ENCODE measurements at regions not wholly inside any gene's neighbourhood (a gene's known extent, or its start where the extent isn't known, plus 50 kb on each side); places are given as distances from the start of the nearest gene placed in this dataset.

DNA sequence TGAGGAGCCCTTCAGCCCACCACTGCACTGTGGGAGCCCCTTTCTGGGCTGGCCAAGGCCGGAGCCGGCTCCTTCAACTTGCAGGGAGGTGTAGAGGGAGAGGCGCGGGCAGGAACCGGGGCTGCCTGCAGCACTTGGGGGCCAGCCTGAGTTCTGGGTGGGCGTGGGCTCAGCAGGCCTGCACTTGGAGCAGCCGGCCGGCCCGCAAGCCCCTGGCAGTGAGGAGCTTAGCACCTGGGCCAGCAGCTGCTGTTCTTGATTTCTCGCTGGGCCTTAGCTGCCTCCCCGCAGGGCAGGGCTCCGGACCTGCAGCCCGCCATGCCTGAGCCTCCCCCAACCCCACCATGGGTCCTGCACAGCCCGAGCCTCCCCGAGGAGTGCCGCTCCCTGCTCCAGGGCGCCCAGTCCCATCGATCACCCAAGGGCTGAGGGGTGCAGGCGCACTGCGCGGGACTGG, 101.7 kb upstream of the ADGRB3 start (continued):
- TF ChIP-seq TBP (IDR thresholded peaks at IDR 0.05; ENCODE audit: low read depth, low read length) (no peak), FOSL1 (IDR thresholded peaks at IDR 0.05; ENCODE audit: insufficient read depth, low read depth, low read length) (no peak), EP300 (IDR thresholded peaks at IDR 0.05; ENCODE audit: borderline replicate concordance in 1 of 2, low read depth in 2 of 2, low read length in 2 of 2) (no peak)

All from H1 (cell line).